HepG2 (cell line): ENCODE measurements at regions not wholly inside any gene's neighbourhood (a gene's known extent, or its start where the extent isn't known, plus 50 kb on each side); places are given as distances from the start of the nearest gene placed in this dataset.

ENCODE experiments used
- ATAC-seq: fragments of 200-7000 bp; cut with Tn5 transposase; 3 replicates; pipeline ENCODE4 v1.9.1; 2020; ENCODE audit warnings: mild to moderate bottlenecking, moderate library complexity
- BruUV-seq: library from RNA; stranded (reverse); fragments of 400-500 nt; replicated peaks from 2 replicates; lab custom pipeline; 2021; lab: Mats Ljungman, UMichigan
- CTCF ChIA-PET: fragments of 300-600 bp; formaldehyde crosslinking; extraction: SDS; loops from one replicate; lab custom pipeline; 2021; ENCODE audit warnings: low total read pairs, inconsistent platforms, low intra/inter-chr PET ratio; lab: Yijun Ruan, JAX
- POLR2A ChIA-PET: fragments of 350-600 bp; sonication (Branson Sonifier 250); formaldehyde crosslinking; loops from one replicate; lab custom pipeline; 2020; ENCODE audit warnings: antibody characterized with exemption, inconsistent platforms; lab: Yijun Ruan, JAX
- DNase-seq: peaks from one replicate; pipeline ENCODE4 v3.0.0-alpha.2; 2015; ENCODE audit warnings: low spot score
- FAIRE-seq: peaks from 3 replicates; lab custom pipeline; 2011; peaks lifted over from hg19 to GRCh38; lab: Jason Lieb, UNC
- H2AFZ ChIP-seq: one replicate; pipeline ENCODE4 v1.6.1; 2011; ENCODE audit warnings: low read length, inconsistent platforms
- H3K27ac ChIP-seq: fragments of 300-600 bp; 3 replicates; pipeline ENCODE4 v1.8.0; 2011; ENCODE audit warnings: mixed run types, mild to moderate bottlenecking, mixed read lengths, low read length, inconsistent platforms; ENCODE audit not compliant: insufficient read depth; ENCODE audit errors: extremely low read length
- H3K27me3 ChIP-seq, 2 experiments: fragments of 200-600 bp in 1 of 2; 2 replicates in 1 of 2; 3 replicates in 1 of 2; pipeline versions ENCODE4 v1.6.0 to v1.8.0; 2011; ENCODE audit warnings: low read length in 2 of 2, mild to moderate bottlenecking in 2 of 2, moderate library complexity in 2 of 2, inconsistent platforms in 1 of 2; ENCODE audit not compliant: insufficient read depth in 2 of 2, control insufficient read depth in 1 of 2
- H3K36me3 ChIP-seq, 2 experiments: fragments of 200-600 bp in 1 of 2; replicated peaks in 1 of 2; 2 replicates in 1 of 2; 3 replicates in 1 of 2; pipeline versions ENCODE4 v1.5.1 to v1.8.0; 2011; ENCODE audit warnings: low read length in 2 of 2, inconsistent platforms in 1 of 2; ENCODE audit not compliant: insufficient read depth in 2 of 2, control insufficient read depth in 1 of 2
- H3K4me1 ChIP-seq: 2 replicates; pipeline ENCODE4 v1.5.1; 2012; ENCODE audit warnings: low read length, inconsistent platforms; ENCODE audit not compliant: insufficient read depth
- H3K4me2 ChIP-seq: 2 replicates; pipeline ENCODE4 v1.6.0; 2011; ENCODE audit warnings: low read depth, low read length, inconsistent platforms
- H3K4me3 ChIP-seq, 3 experiments: fragments of 200-600 bp in 1 of 3; sonication (generic), shearing (Covaris generic) in 1 of 3; replicated peaks in 1 of 3; 2 replicates each; pipeline ENCODE4 v1.5.1; 2011 to 2016; ENCODE audit warnings: low read length in 3 of 3, inconsistent platforms in 2 of 3, low read depth in 2 of 3, mild to moderate bottlenecking in 2 of 3, control low read depth in 1 of 3, mixed read lengths in 1 of 3; ENCODE audit not compliant: insufficient read depth in 1 of 3
- H3K79me2 ChIP-seq: one replicate; pipeline ENCODE4 v1.6.1; 2011; ENCODE audit warnings: low read length, inconsistent platforms; ENCODE audit not compliant: insufficient read depth
- H3K9ac ChIP-seq: 2 replicates; pipeline ENCODE4 v1.6.0; 2011; ENCODE audit warnings: mild to moderate bottlenecking, low read depth, low read length, inconsistent platforms; ENCODE audit not compliant: insufficient read depth
- H3K9me3 ChIP-seq: 2 replicates; pipeline ENCODE4 v1.5.1; 2012; ENCODE audit warnings: mild to moderate bottlenecking, low read length
- H4K20me1 ChIP-seq: 2 replicates; pipeline ENCODE4 v1.6.0; 2011; ENCODE audit warnings: inconsistent platforms, mild to moderate bottlenecking, low read length, moderate library complexity; ENCODE audit not compliant: insufficient read depth
- FOSL2 ChIP-seq: sonication (generic); formaldehyde crosslinking; IDR thresholded peaks from 2 replicates; pipeline ENCODE4 v1.4.0; 2020; ENCODE audit warnings: missing genetic modification reagents
- JUND ChIP-seq: sonication (generic); formaldehyde crosslinking; IDR thresholded peaks from 2 replicates; pipeline ENCODE4 v1.8.0; 2022; ENCODE audit warnings: mild to moderate bottlenecking, missing genetic modification reagents
- STAG1 ChIP-seq: sonication (generic); formaldehyde crosslinking; IDR thresholded peaks from 2 replicates; pipeline ENCODE4 v1.4.0; 2020; ENCODE audit warnings: missing genetic modification reagents
- U2AF1 ChIP-seq: fragments of 200-400 bp; formaldehyde crosslinking; optimal IDR thresholded peaks from 2 replicates; pipeline ENCODE3; 2017; ENCODE audit warnings: mild to moderate bottlenecking, low read depth, low read length
- ZNF547 ChIP-seq: sonication (generic); formaldehyde crosslinking; IDR thresholded peaks from 2 replicates; pipeline ENCODE4 v1.5.1; 2020; ENCODE audit warnings: mild to moderate bottlenecking, missing genetic modification reagents
- ZNF766 ChIP-seq: sonication (generic); formaldehyde crosslinking; IDR thresholded peaks from 2 replicates; pipeline ENCODE4 v1.5.0; 2020; ENCODE audit warnings: missing genetic modification reagents, borderline replicate concordance
- WGBS: methylation state at CpG from one replicate; pipeline ENCODE4 v1.1.6; 2017; ENCODE audit warnings: low lambda C conversion rate; 5-methylcytosine and 5-hydroxymethylcytosine counted together
- in situ Hi-C: cut with HindIII; loops from 2 replicates; pipeline ENCODE4 v1.10.0; 2017; ENCODE audit warnings: low pct_unique_long_range_greater_than_20kb; ENCODE audit not compliant: extremely low pct_ligation_motif_present
- intact Hi-C: fragments of 100-400 bp; cut with micrococcal nuclease; formaldehyde crosslinking; loops from one replicate; pipeline ENCODE4 v1.10.0; 2022; ENCODE audit not compliant: unreplicated experiment
- TF ChIP-seq, protein P1 (sequence below): sonication (generic); formaldehyde crosslinking; IDR thresholded peaks from 2 replicates; pipeline ENCODE4 v1.4.0; 2020; ENCODE audit warnings: missing genetic modification reagents
- TF ChIP-seq, protein P2 (sequence below): sonication (generic); formaldehyde crosslinking; IDR thresholded peaks from 2 replicates; pipeline ENCODE4 v1.5.0; 2020; ENCODE audit warnings: mild to moderate bottlenecking, missing genetic modification reagents, moderate library complexity

DNA sequence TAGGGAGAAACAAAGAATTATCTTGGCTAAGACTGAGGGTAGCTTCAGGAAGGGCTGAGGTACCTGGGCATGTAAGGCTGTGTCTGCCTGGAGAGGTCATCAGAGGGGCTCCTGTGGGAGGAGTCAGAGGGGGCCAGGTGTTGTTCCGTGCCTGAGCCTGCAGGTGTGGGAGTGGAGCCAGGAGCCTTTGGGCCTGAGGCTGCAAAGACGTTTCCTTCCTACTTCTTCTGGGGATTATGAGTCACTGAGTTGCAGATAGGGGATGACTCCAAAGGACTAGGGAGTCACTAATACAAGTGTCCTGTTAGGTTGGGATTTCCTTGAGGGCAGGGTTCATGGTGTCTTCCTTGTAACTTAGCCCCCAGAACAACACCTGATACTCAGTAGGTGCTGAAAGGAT lies 391.1 kb downstream of the ARHGEF28 start (continued):
- TF ChIP-seq ZNF547 (CRISPR knock-in tag) = no peak
- TF ChIP-seq U2AF1 = no peak

DNA sequence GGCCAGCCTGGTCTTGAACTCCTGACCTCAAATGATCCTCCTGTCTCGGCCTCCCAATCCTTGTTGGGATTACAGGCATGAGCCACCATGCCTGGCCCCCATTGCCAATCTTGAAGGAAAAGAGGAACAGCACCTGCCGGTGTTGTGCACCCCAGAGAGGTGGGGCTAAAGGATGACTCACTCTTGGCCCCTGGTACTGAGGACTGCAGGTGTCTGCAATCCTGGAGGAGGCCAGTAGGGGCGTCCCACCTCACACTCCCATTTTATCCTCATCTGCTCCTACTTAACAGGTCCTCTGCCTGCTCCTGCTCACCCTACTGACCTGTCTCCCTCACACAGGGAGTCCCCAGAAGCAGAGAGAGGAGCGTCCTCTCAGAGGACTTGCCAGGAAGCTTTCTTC lies 390.4 kb downstream of the ARHGEF28 start:
- DNase-seq (peak; percentile 5), FAIRE-seq (no peak), ATAC-seq (peak; percentile 84)
- CTCF ChIA-PET = no interaction called here
- no peak overlapping the region for H3K4me2 ChIP-seq
- intact Hi-C loops (no loop called here), in situ Hi-C loops (no loop called here)
- no peaks in the 10 kb centered on the region for H3K9me3 ChIP-seq
- WGBS = 0% methylated on average over 4 of the region's 4 CpGs
- no peak overlapping the region for H3K27ac ChIP-seq
- no peaks in the 10 kb centered on the region for H3K4me1 ChIP-seq
- BruUV-seq = no TSS peak
- H3K27me3 ChIP-seq = peaks cover 0 to 3% of the 10 kb centered on the region in 2 experiments; a peak in 1 of 5 replicates
- TF ChIP-seq, protein P1, sequence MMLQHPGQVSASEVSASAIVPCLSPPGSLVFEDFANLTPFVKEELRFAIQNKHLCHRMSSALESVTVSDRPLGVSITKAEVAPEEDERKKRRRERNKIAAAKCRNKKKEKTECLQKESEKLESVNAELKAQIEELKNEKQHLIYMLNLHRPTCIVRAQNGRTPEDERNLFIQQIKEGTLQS (CRISPR knock-in tag) = 0 out of 2 replicates have a peak, but pooled peaks have one; percentile 44
- TF ChIP-seq, protein P2, sequence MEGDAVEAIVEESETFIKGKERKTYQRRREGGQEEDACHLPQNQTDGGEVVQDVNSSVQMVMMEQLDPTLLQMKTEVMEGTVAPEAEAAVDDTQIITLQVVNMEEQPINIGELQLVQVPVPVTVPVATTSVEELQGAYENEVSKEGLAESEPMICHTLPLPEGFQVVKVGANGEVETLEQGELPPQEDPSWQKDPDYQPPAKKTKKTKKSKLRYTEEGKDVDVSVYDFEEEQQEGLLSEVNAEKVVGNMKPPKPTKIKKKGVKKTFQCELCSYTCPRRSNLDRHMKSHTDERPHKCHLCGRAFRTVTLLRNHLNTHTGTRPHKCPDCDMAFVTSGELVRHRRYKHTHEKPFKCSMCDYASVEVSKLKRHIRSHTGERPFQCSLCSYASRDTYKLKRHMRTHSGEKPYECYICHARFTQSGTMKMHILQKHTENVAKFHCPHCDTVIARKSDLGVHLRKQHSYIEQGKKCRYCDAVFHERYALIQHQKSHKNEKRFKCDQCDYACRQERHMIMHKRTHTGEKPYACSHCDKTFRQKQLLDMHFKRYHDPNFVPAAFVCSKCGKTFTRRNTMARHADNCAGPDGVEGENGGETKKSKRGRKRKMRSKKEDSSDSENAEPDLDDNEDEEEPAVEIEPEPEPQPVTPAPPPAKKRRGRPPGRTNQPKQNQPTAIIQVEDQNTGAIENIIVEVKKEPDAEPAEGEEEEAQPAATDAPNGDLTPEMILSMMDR (CRISPR knock-in tag) = 0 out of 2 replicates have a peak, but pooled peaks have one; percentile 21
- no peak for TF ChIP-seq ZNF766 (CRISPR knock-in tag)
- peak; percentile 81 for TF ChIP-seq FOSL2
- TF ChIP-seq STAG1 (CRISPR knock-in tag) = peak; percentile 40
- TF ChIP-seq JUND (CRISPR knock-in tag) = 0 out of 2 replicates have a peak, but pooled peaks have one; percentile 31
- POLR2A ChIA-PET = no interaction called here
- H3K79me2 ChIP-seq = no peaks in the 10 kb centered on the region
- H3K9ac ChIP-seq = no peak overlapping the region
- H4K20me1 ChIP-seq = no peaks in the 10 kb centered on the region
- no peak overlapping the region for H3K4me3 ChIP-seq
- no peaks in the 10 kb centered on the region for H3K36me3 ChIP-seq
- H2AFZ ChIP-seq = no peak overlapping the region
